ENCODE measurements at regions not wholly inside any gene's neighbourhood (a gene's known extent, or its start where the extent isn't known, plus 50 kb on each side); places are given as distances from the start of the nearest gene placed in this dataset.

- TF ChIP-seq CTCF (IDR thresholded peaks at IDR 0.05; ENCODE audit: insufficient read depth, low read length, poor library complexity, severe bottlenecking), result no peak
- Histone ChIP-seq H3K36me3 (ENCODE audit: control insufficient read depth, insufficient read depth, low read length) (no peaks in the 10 kb centered on the region), H3K27me3 (replicated peaks; ENCODE audit: control insufficient read depth, insufficient read depth, low read length) (peaks cover 1% of the 10 kb centered on the region), H3K4me3 (replicated peaks; ENCODE audit: low read depth, low read length) (no peak overlapping the region)
- DNase-seq (ENCODE audit: extremely low read depth, insufficient read length), result no peak
Observed at GRCh38 chr15:68501616-68502015, 69.7 kb upstream of the ITGA11 start.

- no peak for DNase-seq (ENCODE audit: extremely low read depth, insufficient read length)
- Histone ChIP-seq H3K4me3 (replicated peaks; ENCODE audit: low read depth, low read length) (no peak overlapping the region), H3K36me3 (ENCODE audit: control insufficient read depth, insufficient read depth, low read length) (no peaks in the 10 kb centered on the region), H3K27me3 (replicated peaks; ENCODE audit: control insufficient read depth, insufficient read depth, low read length) (peaks cover 1% of the 10 kb centered on the region)
- no peak for TF ChIP-seq CTCF (IDR thresholded peaks at IDR 0.05; ENCODE audit: insufficient read depth, low read length, poor library complexity, severe bottlenecking)
Observed at GRCh38 chr15:68502398-68502901, 70.5 kb upstream of the ITGA11 start.

- no peak for TF ChIP-seq CTCF (IDR thresholded peaks at IDR 0.05; ENCODE audit: insufficient read depth, low read length, poor library complexity, severe bottlenecking)
- Histone ChIP-seq H3K27me3 (replicated peaks; ENCODE audit: control insufficient read depth, insufficient read depth, low read length) (peaks cover 1% of the 10 kb centered on the region), H3K4me3 (replicated peaks; ENCODE audit: low read depth, low read length) (no peak overlapping the region), H3K36me3 (ENCODE audit: control insufficient read depth, insufficient read depth, low read length) (no peaks in the 10 kb centered on the region)
- no peak for DNase-seq (ENCODE audit: extremely low read depth, insufficient read length)
Observed at GRCh38 chr15:68503213-68503612, 71.2 kb upstream of the ITGA11 start.

GRCh38 chr15:68503791-68504680 lies 72.1 kb upstream of the ITGA11 start:
- Histone ChIP-seq H3K4me3 (replicated peaks; ENCODE audit: low read depth, low read length) (no peak overlapping the region), H3K36me3 (ENCODE audit: control insufficient read depth, insufficient read depth, low read length) (no peaks in the 10 kb centered on the region), H3K27me3 (replicated peaks; ENCODE audit: control insufficient read depth, insufficient read depth, low read length) (peaks cover 1% of the 10 kb centered on the region)
- no peak for DNase-seq (ENCODE audit: extremely low read depth, insufficient read length)
- no peak for TF ChIP-seq CTCF (IDR thresholded peaks at IDR 0.05; ENCODE audit: insufficient read depth, low read length, poor library complexity, severe bottlenecking)

GRCh38 chr15:68504681-68505170 lies 72.8 kb upstream of the ITGA11 start:
- no peak for TF ChIP-seq CTCF (IDR thresholded peaks at IDR 0.05; ENCODE audit: insufficient read depth, low read length, poor library complexity, severe bottlenecking)
- Histone ChIP-seq H3K4me3 (replicated peaks; ENCODE audit: low read depth, low read length) (no peak overlapping the region), H3K27me3 (replicated peaks; ENCODE audit: control insufficient read depth, insufficient read depth, low read length) (peaks cover 1% of the 10 kb centered on the region), H3K36me3 (ENCODE audit: control insufficient read depth, insufficient read depth, low read length) (no peaks in the 10 kb centered on the region)
- DNase-seq (ENCODE audit: extremely low read depth, insufficient read length), result no peak
